AG04449 (cell line): ENCODE measurements at regions not wholly inside any gene's neighbourhood (a gene's known extent, or its start where the extent isn't known, plus 50 kb on each side); places are given as distances from the start of the nearest gene placed in this dataset.

Experiments
- CTCF ChIA-PET: fragments of 350-600 bp; formaldehyde crosslinking; extraction: SDS; loops from one replicate; lab custom pipeline; 2021; ENCODE audit warnings: antibody characterized with exemption; lab: Yijun Ruan, JAX
- POLR2A ChIA-PET: fragments of 400-600, 350-600 bp; formaldehyde crosslinking; extraction: SDS; loops from one replicate; lab custom pipeline; 2020; ENCODE audit warnings: antibody characterized with exemption, inconsistent platforms; lab: Yijun Ruan, JAX
- DNase-seq: peaks from one replicate; pipeline ENCODE4 v3.0.0-alpha.2; 2010; ENCODE audit warnings: low read depth, low spot score
- H3K4me3 ChIP-seq: 2 replicates; pipeline ENCODE4 v1.5.1; 2011; ENCODE audit warnings: low read depth, mild to moderate bottlenecking, control low read depth, low read length
- CTCF ChIP-seq: IDR thresholded peaks from one replicate; pipeline ENCODE4 v1.5.1; 2011; ENCODE audit warnings: mild to moderate bottlenecking, moderate library complexity, low read length, control low read depth, inconsistent platforms; ENCODE audit not compliant: insufficient read depth; ENCODE audit errors: missing control alignments

DNA sequence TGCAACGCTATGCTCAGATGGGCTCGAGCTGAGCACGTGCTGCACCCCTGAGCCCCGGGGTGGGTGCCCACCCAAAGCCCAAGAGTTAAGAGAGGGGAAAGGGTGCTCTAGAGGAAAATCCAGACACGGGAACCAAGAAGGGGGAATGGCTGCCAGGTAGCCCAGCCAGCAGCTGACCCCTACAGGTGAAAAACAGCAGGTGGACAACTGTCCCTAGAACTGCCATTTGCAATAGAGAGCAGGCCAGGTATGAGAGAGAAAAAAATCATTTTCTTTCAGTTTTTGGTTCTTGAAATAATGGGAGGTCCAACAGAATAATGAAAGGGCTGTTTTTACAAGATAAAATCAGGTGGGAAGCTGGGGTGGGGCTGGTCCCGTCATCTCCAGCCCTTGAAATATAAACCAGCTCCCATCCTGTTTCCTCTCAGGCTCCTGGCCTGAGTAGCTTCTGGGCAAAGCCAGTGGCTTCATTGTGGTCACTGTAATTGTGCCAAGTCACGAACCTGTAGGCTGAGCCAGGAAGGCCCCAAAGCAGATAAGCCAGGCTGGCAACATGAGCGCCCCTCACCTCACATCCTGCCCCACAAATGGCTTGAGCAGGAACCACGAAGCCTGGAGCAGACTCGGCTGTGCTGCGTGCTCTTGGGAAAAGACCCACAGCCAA is 257.8 kb downstream of the SNX10 start:
- ChIA-PET POLR2A (no interaction called here), CTCF (no interaction called here)
- no peak for TF ChIP-seq CTCF
- H3K4me3 ChIP-seq, result no peak overlapping the region
- no peak for DNase-seq

- ChIA-PET CTCF (no interaction called here), POLR2A (interaction anchor here (0.6 kb wide), 1 partner anchor 633 kb away, joined by 3 read pairs; no protein-coding TSS in a partner anchor)
- DNase-seq, result no peak
- H3K4me3 ChIP-seq, result no peak overlapping the region
- no peak for TF ChIP-seq CTCF
Observed at GRCh38 chr7:26550492-26550891, 258.8 kb downstream of the SNX10 start.

GRCh38 chr7:26551740-26552139 is 260.1 kb downstream of the SNX10 start:
- POLR2A ChIA-PET, result no interaction called here
- CTCF ChIA-PET, result no interaction called here

DNA sequence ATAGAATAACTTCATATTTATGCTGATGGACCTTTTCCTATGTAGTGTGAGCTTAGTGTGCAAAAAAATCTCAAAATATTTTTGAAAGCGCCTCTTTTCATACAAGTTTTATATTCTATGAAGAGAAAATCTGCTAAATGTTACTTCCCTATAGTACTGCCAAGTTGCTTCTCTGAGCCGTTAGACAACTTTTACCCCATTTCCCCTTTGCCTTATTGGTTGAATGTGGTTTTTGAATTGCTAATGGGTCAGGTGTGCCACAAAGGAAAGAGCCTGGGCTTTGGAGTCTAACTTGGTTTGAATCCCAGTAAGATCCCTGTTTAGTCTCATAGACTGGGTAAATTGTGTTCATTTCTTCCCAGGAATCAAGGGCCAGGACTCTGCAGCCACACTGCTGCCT is 261.5 kb downstream of the SNX10 start:
- CTCF ChIA-PET, result no interaction called here
- POLR2A ChIA-PET, result no interaction called here
- no peak for TF ChIP-seq CTCF
- H3K4me3 ChIP-seq, result no peak overlapping the region
- DNase-seq, result no peak

More at GRCh38 chr7:26551740-26552139, 260.1 kb downstream of the SNX10 start:
- TF ChIP-seq CTCF, result no peak
- H3K4me3 ChIP-seq, result no peak overlapping the region
- DNase-seq, result no peak

GRCh38 chr7:26553582-26553981 is 261.9 kb downstream of the SNX10 start:
- TF ChIP-seq CTCF, result no peak
- H3K4me3 ChIP-seq, result no peak overlapping the region
- DNase-seq, result no peak
- CTCF ChIA-PET, result no interaction called here
- POLR2A ChIA-PET, result no interaction called here

- H3K4me3 ChIP-seq, result no peak overlapping the region
- ChIA-PET CTCF (interaction anchor here (1.5 kb wide), 1 partner anchor 10 kb away, joined by 3 read pairs; no protein-coding TSS in a partner anchor), POLR2A (no interaction called here)
- DNase-seq, result no peak
- no peak for TF ChIP-seq CTCF
Observed at GRCh38 chr7:26554952-26555351, 263.3 kb downstream of the SNX10 start.
